Lower lobe of right lung (tissue), 2 donors: ENCODE measurements at regions not wholly inside any gene's neighbourhood (a gene's known extent, or its start where the extent isn't known, plus 50 kb on each side); places are given as distances from the start of the nearest gene placed in this dataset.

ENCODE experiments used
- ATAC-seq, 2 donors: fragments of 200-7000 bp; cut with Tn5 transposase; one replicate each; pipeline ENCODE4 v1.9.1; 2020 to 2022; ENCODE audit warnings: mild to moderate bottlenecking in 2 of 2, moderate library complexity in 2 of 2
- DNase-seq: peaks from one replicate; pipeline ENCODE4 v3.0.0-alpha.2; 2020
- H3K27ac ChIP-seq: fragments of 200-600 bp; one replicate; pipeline ENCODE4 v1.8.0; 2022
- H3K27me3 ChIP-seq: fragments of 200-600 bp; one replicate; pipeline ENCODE4 v1.8.0; 2022; ENCODE audit warnings: low read depth
- H3K36me3 ChIP-seq: fragments of 200-600 bp; one replicate; pipeline ENCODE4 v1.8.0; 2022; ENCODE audit warnings: mild to moderate bottlenecking
- H3K4me1 ChIP-seq: fragments of 200-600 bp; one replicate; pipeline ENCODE4 v1.8.0; 2022
- H3K4me3 ChIP-seq: fragments of 200-600 bp; one replicate; pipeline ENCODE4 v1.8.0; 2022; ENCODE audit warnings: mild to moderate bottlenecking
- H3K9me3 ChIP-seq: fragments of 200-600 bp; one replicate; pipeline ENCODE4 v1.8.0; 2022
- CTCF ChIP-seq: fragments of 200-600 bp; IDR thresholded peaks from one replicate; pipeline ENCODE4 v1.8.0; 2022; ENCODE audit warnings: antibody characterized with exemption, mild to moderate bottlenecking
- intact Hi-C: fragments of 100-400 bp; cut with DNase I; formaldehyde crosslinking; loops from one replicate; pipeline ENCODE4 v1.11.0; 2022
- donor health status: DM: no; HTN: yes; CAD: no; lungs with severe emphysema.

- Histone ChIP-seq H3K27me3 (no peaks in the 10 kb centered on the region), H3K4me1 (no peaks in the 10 kb centered on the region), H3K27ac (no peak overlapping the region), H3K36me3 (no peaks in the 10 kb centered on the region), H3K9me3 (no peaks in the 10 kb centered on the region), H3K4me3 (no peak overlapping the region)
- intact Hi-C loops, result no loop called here
- DNase-seq (no peak), ATAC-seq (no peak)
- TF ChIP-seq CTCF, result no peak
These were observed 231.2 kb upstream of the F9 start for GRCh38 chrX:139299309-139299708.

DNA sequence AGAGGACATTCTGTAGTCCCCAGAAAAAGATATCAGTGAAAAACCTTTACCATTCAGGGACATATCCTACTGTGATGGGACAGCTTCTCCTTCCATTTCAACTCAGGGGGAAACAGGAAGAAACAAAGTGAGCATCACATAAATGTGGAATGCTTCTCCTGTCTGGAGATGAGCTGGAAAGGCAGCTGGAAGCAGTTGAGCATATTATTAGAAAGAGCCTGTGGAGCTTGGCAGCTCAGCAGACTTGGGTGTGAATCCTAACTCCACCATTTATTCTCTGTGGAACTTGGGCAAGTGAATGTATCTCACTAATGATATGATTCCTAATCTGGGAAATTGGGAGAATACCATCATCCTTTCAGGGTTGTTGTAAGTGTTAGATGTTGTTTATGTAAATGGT, 232.1 kb upstream of the F9 start:
- intact Hi-C loops, result no loop called here
- ATAC-seq, result no peak

GRCh38 chrX:139297638-139298037, 232.9 kb upstream of the F9 start:
- intact Hi-C loops, result no loop called here
- no peak for ATAC-seq

More for the DNA sequence above, 232.1 kb upstream of the F9 start:
- no peak overlapping the region for H3K27ac ChIP-seq
- no peak for TF ChIP-seq CTCF
- no peaks in the 10 kb centered on the region for H3K4me1 ChIP-seq
- H3K9me3 ChIP-seq, result no peaks in the 10 kb centered on the region
- no peaks in the 10 kb centered on the region for H3K27me3 ChIP-seq
- no peak overlapping the region for H3K4me3 ChIP-seq
- H3K36me3 ChIP-seq, result no peaks in the 10 kb centered on the region
- no peak for DNase-seq

GRCh38 chrX:139293991-139294390, 236.5 kb upstream of the F9 start:
- no peaks in the 10 kb centered on the region for H3K9me3 ChIP-seq
- H3K36me3 ChIP-seq, result no peaks in the 10 kb centered on the region
- H3K4me3 ChIP-seq, result no peak overlapping the region
- TF ChIP-seq CTCF, result no peak
- intact Hi-C loops, result no loop called here
- DNase-seq (no peak), ATAC-seq (no peak)
- H3K27ac ChIP-seq, result no peak overlapping the region
- no peaks in the 10 kb centered on the region for H3K27me3 ChIP-seq
- no peaks in the 10 kb centered on the region for H3K4me1 ChIP-seq

More at GRCh38 chrX:139297638-139298037, 232.9 kb upstream of the F9 start:
- Histone ChIP-seq H3K9me3 (no peaks in the 10 kb centered on the region), H3K27ac (no peak overlapping the region), H3K4me3 (no peak overlapping the region), H3K4me1 (no peaks in the 10 kb centered on the region), H3K27me3 (no peaks in the 10 kb centered on the region), H3K36me3 (no peaks in the 10 kb centered on the region)
- DNase-seq, result no peak
- no peak for TF ChIP-seq CTCF

DNA sequence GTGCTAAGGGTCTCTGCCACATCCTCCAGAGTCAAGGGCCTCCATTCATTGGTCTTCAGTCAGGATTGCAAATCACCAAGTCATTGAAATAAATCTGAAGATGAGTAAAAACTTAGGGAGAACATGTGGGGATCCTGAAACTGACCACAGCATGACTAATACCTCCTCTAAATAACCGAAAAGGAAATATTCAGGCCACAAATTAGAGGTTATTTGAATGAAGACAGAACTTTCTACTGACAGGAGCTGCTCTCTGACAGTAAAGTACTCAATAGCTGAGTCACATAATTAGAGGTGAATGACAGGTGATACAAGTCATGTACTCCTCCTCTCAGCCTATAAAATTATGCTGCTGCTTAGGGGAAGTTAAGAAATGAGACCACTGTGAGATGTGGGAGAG, 240.2 kb upstream of the F9 start:
- TF ChIP-seq CTCF, result no peak
- intact Hi-C loops, result no loop called here

More for the DNA sequence above, 240.2 kb upstream of the F9 start:
- ATAC-seq (no peak), DNase-seq (no peak)
- no peak overlapping the region for H3K27ac ChIP-seq
- H3K9me3 ChIP-seq, result no peaks in the 10 kb centered on the region
- no peaks in the 10 kb centered on the region for H3K27me3 ChIP-seq
- no peaks in the 10 kb centered on the region for H3K36me3 ChIP-seq
- H3K4me3 ChIP-seq, result no peak overlapping the region
- no peaks in the 10 kb centered on the region for H3K4me1 ChIP-seq
